K562 (cell line): ENCODE measurements at regions not wholly inside any gene's neighbourhood (a gene's known extent, or its start where the extent isn't known, plus 50 kb on each side); places are given as distances from the start of the nearest gene placed in this dataset.

Experiments used
- ATAC-seq: fragments of 200-7000 bp; cut with Tn5 transposase; 3 replicates; pipeline ENCODE4 v1.9.1; 2020; ENCODE audit warnings: moderate library complexity
- BruUV-seq: library from RNA; stranded (reverse); fragments of 400-500 nt; replicated peaks from 2 replicates; lab custom pipeline; 2021; lab: Mats Ljungman, UMichigan
- CTCF ChIA-PET: fragments of 300-600 bp; formaldehyde crosslinking; extraction: SDS; loops from one replicate; lab custom pipeline; 2021; ENCODE audit warnings: low intra/inter-chr PET ratio; lab: Yijun Ruan, JAX
- POLR2A ChIA-PET: fragments of 300-600, 350-650 bp; sonication (Branson Sonifier 250); formaldehyde crosslinking; extraction: SDS; loops from one replicate; lab custom pipeline; 2021; ENCODE audit warnings: antibody characterized with exemption, inconsistent platforms; lab: Yijun Ruan, JAX
- DNase-seq, 4 experiments: peaks; one replicate each; pipeline versions ENCODE4 v3.0.0 to v3.0.0-alpha.2; 2011 to 2018; ENCODE audit warnings: low spot score in 3 of 4, mixed read lengths in 3 of 4; ENCODE audit errors: extremely low read depth in 1 of 4
- FAIRE-seq: peaks from 2 replicates; lab custom pipeline; 2011; peaks lifted over from hg19 to GRCh38; lab: Jason Lieb, UNC
- H2AFZ ChIP-seq: 2 replicates; pipeline ENCODE4 v1.6.0; 2011; ENCODE audit warnings: low read depth, low read length, control low read depth, inconsistent platforms
- H3K27ac ChIP-seq: fragments of 200-600 bp; 3 replicates; pipeline ENCODE4 v1.8.0; 2011; ENCODE audit warnings: low read depth, mild to moderate bottlenecking, control low read depth, inconsistent platforms, low read length, moderate library complexity, mixed read lengths; ENCODE audit errors: extremely low read depth
- H3K27me3 ChIP-seq, 2 experiments: fragments of 300-600 bp in 1 of 2; 2 replicates in 1 of 2; 3 replicates in 1 of 2; pipeline versions ENCODE4 v1.6.0 to v1.8.0; 2011; ENCODE audit warnings: inconsistent platforms in 2 of 2, low read length in 2 of 2, mild to moderate bottlenecking in 1 of 2, mixed read lengths in 1 of 2, moderate library complexity in 1 of 2; ENCODE audit not compliant: control insufficient read depth in 2 of 2, insufficient read depth in 2 of 2
- H3K36me3 ChIP-seq: fragments of 300-600 bp; 3 replicates; pipeline ENCODE4 v1.8.0; 2011; ENCODE audit warnings: mild to moderate bottlenecking, low read length, inconsistent platforms; ENCODE audit not compliant: control insufficient read depth, insufficient read depth
- H3K4me1 ChIP-seq, 2 experiments: fragments of 200-600 bp in 1 of 2; replicated peaks in 1 of 2; 2 replicates in 1 of 2; 3 replicates in 1 of 2; pipeline versions ENCODE4 v1.5.1 to v1.8.0; 2011; ENCODE audit warnings: inconsistent platforms in 2 of 2, low read length in 2 of 2, mild to moderate bottlenecking in 1 of 2, mixed read lengths in 1 of 2, moderate library complexity in 1 of 2; ENCODE audit not compliant: control insufficient read depth in 2 of 2, insufficient read depth in 2 of 2
- H3K4me2 ChIP-seq: 2 replicates; pipeline ENCODE4 v1.6.1; 2011; ENCODE audit warnings: low read length, control low read depth, inconsistent platforms, mixed read lengths; ENCODE audit not compliant: insufficient read depth
- H3K4me3 ChIP-seq: fragments of 200-600 bp; sonication (generic), shearing (Covaris generic); 2 replicates; pipeline ENCODE4 v1.5.1; 2016; ENCODE audit warnings: control low read depth, inconsistent platforms
- H3K79me2 ChIP-seq: fragments of 200-600 bp; 3 replicates; pipeline ENCODE4 v1.8.0; 2011; ENCODE audit warnings: low read length, inconsistent platforms; ENCODE audit not compliant: control insufficient read depth, insufficient read depth
- H3K9ac ChIP-seq, 2 experiments: 2 replicates each; pipeline versions ENCODE4 v1.6.0 to v1.6.1; 2011; ENCODE audit warnings: low read depth in 2 of 2, low read length in 2 of 2, control low read depth in 1 of 2, inconsistent platforms in 1 of 2, mild to moderate bottlenecking in 1 of 2, mixed read lengths in 1 of 2; ENCODE audit not compliant: insufficient read depth in 1 of 2
- H3K9me1 ChIP-seq: one replicate; pipeline ENCODE4 v1.6.0; 2011; ENCODE audit warnings: inconsistent platforms, mild to moderate bottlenecking, low read length, moderate library complexity; ENCODE audit not compliant: control insufficient read depth, insufficient read depth
- H3K9me3 ChIP-seq: replicated peaks from 2 replicates; pipeline ENCODE4 v1.5.1; 2011; ENCODE audit warnings: low read depth, low read length, inconsistent platforms; ENCODE audit not compliant: control insufficient read depth, insufficient read depth
- H4K20me1 ChIP-seq: replicated peaks from 2 replicates; pipeline ENCODE4 v1.6.1; 2011; ENCODE audit warnings: low read length, inconsistent platforms, mixed read lengths; ENCODE audit not compliant: control insufficient read depth, insufficient read depth
- ZNF347 ChIP-seq: fragments of 450-650 bp; formaldehyde crosslinking; IDR thresholded peaks from 2 replicates; pipeline ENCODE4 v1.4.0; 2020; ENCODE audit warnings: low read depth, mild to moderate bottlenecking, moderate library complexity
- ZNF444 ChIP-seq: fragments of 250-450 bp; sonication (Bioruptor Pico); IDR thresholded peaks from 2 replicates; pipeline ENCODE4 v1.4.0; 2020; ENCODE audit warnings: mild to moderate bottlenecking, moderate library complexity
- WGBS: fragments of 100-300 bp; shearing (Covaris generic); methylation state at CpG from one replicate; pipeline ENCODE4 v1.1.6; 2016; ENCODE audit warnings: low coverage, mixed read lengths; ENCODE audit not compliant: insufficient coverage; ENCODE audit errors: missing lambda C conversion rate; 5-methylcytosine and 5-hydroxymethylcytosine counted together
- in situ Hi-C: fragments of 300-500 bp; cut with MboI; formaldehyde crosslinking; loops from 4 replicates; pipeline ENCODE4 v1.15.0; 2018; ENCODE audit warnings: inconsistent platforms, mixed read lengths
- intact Hi-C: fragments of 100-400 bp; cut with micrococcal nuclease; formaldehyde crosslinking; loops from 2 replicates; pipeline ENCODE4 v1.14.2; 2022
- TF ChIP-seq, protein P1 (sequence below): fragments of 250-450 bp; sonication (Bioruptor Pico); IDR thresholded peaks from 2 replicates; pipeline ENCODE4 v1.4.0; 2020; ENCODE audit warnings: mild to moderate bottlenecking, moderate library complexity
- TF ChIP-seq, protein P2 (sequence below): fragments of 200-800 bp; sonication (Bioruptor generic); IDR thresholded peaks from 2 replicates; pipeline ENCODE4 v1.6.1; 2017; ENCODE audit warnings: missing genetic modification characterization, missing compliant biosample characterization

DNA sequence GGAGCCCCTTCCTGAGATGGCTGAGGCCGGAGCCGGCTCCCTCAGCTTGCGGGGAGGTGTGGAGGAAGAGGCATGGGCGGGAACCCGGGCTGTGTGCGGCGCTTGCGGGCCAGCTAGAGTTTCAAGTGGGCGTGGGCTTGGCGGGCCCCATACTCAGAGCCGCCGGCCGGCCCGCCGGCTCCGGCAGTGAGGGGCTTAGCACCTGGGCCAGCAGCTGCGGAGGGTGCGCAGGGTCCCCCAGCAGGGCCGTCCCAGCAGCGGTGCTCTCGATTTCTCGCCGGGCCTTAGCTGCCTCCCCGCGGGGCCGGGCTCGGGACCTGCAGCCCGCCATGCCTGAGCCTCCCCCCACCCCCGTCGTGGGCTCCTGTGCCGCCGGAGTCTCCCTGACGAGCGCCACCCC lies 67.9 kb upstream of the SLC28A3 start:
- H4K20me1 ChIP-seq = no peaks in the 10 kb centered on the region
- no peak for FAIRE-seq
- 0% methylated on average over 3 of the region's 34 CpGs for WGBS

More for the DNA sequence above, 67.9 kb upstream of the SLC28A3 start:
- TF ChIP-seq, protein P1, sequence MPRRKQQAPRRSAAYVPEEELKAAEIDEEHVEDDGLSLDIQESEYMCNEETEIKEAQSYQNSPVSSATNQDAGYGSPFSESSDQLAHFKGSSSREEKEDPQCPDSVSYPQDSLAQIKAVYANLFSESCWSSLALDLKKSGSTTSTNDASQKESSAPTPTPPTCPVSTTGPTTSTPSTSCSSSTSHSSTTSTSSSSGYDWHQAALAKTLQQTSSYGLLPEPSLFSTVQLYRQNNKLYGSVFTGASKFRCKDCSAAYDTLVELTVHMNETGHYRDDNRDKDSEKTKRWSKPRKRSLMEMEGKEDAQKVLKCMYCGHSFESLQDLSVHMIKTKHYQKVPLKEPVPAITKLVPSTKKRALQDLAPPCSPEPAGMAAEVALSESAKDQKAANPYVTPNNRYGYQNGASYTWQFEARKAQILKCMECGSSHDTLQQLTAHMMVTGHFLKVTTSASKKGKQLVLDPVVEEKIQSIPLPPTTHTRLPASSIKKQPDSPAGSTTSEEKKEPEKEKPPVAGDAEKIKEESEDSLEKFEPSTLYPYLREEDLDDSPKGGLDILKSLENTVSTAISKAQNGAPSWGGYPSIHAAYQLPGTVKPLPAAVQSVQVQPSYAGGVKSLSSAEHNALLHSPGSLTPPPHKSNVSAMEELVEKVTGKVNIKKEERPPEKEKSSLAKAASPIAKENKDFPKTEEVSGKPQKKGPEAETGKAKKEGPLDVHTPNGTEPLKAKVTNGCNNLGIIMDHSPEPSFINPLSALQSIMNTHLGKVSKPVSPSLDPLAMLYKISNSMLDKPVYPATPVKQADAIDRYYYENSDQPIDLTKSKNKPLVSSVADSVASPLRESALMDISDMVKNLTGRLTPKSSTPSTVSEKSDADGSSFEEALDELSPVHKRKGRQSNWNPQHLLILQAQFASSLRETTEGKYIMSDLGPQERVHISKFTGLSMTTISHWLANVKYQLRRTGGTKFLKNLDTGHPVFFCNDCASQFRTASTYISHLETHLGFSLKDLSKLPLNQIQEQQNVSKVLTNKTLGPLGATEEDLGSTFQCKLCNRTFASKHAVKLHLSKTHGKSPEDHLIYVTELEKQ (CRISPR knock-in tag) = no peak
- TF ChIP-seq ZNF347 (CRISPR knock-in tag) (no peak), ZNF444 (CRISPR knock-in tag) (no peak)
- TF ChIP-seq, protein P2, sequence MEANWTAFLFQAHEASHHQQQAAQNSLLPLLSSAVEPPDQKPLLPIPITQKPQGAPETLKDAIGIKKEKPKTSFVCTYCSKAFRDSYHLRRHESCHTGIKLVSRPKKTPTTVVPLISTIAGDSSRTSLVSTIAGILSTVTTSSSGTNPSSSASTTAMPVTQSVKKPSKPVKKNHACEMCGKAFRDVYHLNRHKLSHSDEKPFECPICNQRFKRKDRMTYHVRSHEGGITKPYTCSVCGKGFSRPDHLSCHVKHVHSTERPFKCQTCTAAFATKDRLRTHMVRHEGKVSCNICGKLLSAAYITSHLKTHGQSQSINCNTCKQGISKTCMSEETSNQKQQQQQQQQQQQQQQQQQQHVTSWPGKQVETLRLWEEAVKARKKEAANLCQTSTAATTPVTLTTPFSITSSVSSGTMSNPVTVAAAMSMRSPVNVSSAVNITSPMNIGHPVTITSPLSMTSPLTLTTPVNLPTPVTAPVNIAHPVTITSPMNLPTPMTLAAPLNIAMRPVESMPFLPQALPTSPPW (CRISPR knock-in tag) = no peak
- Histone ChIP-seq H2AFZ (no peak overlapping the region), H3K4me1 (no peaks in the 10 kb centered on the region), H3K27ac (no peak overlapping the region), H3K9me3 (no peaks in the 10 kb centered on the region), H3K9ac (no peak overlapping the region), H3K4me3 (no peak overlapping the region), H3K27me3 (no peaks in the 10 kb centered on the region), H3K9me1 (no peaks in the 10 kb centered on the region), H3K36me3 (no peaks in the 10 kb centered on the region), H3K4me2 (no peak overlapping the region), H3K79me2 (no peaks in the 10 kb centered on the region)
- ChIA-PET CTCF (interaction anchor here (0.5 kb wide), 1 partner anchor 1190 kb away, joined by 5 read pairs; no protein-coding TSS in a partner anchor), POLR2A (no interaction called here)
- intact Hi-C loops (loop anchor here (5.0 to 10.0 kb wide), 2 partner anchors 54 to 376 kb away; no protein-coding TSS in a partner anchor), in situ Hi-C loops (loop anchor here (25.0 kb wide), 1 partner anchor 554 kb away; no protein-coding TSS in a partner anchor)
- DNase-seq (no peak), ATAC-seq (no peak)
- no TSS peak for BruUV-seq
